H1 (cell line): ENCODE measurements at regions not wholly inside any gene's neighbourhood (a gene's known extent, or its start where the extent isn't known, plus 50 kb on each side); places are given as distances from the start of the nearest gene placed in this dataset.

Source experiments
- CTCF ChIA-PET: fragments of 300-600 bp; sonication (Branson Sonifier 250); formaldehyde crosslinking; loops from one replicate; lab custom pipeline; 2021; ENCODE audit not compliant: partially characterized antibody; lab: Charles Lee
- POLR2A ChIA-PET: fragments of 300-600 bp; sonication (Branson Sonifier 250); formaldehyde crosslinking; loops from one replicate; lab custom pipeline; 2021; ENCODE audit warnings: inconsistent platforms; ENCODE audit not compliant: partially characterized antibody; lab: Charles Lee
- DNase-seq, 2 experiments: peaks; one replicate each; pipeline versions ENCODE4 v3.0.0 to v3.0.0-alpha.2; 2010 to 2022; ENCODE audit warnings: low spot score in 2 of 2, low read depth in 1 of 2, mixed read lengths in 1 of 2
- FAIRE-seq: peaks from 2 replicates; lab custom pipeline; 2011; peaks lifted over from hg19 to GRCh38; lab: Jason Lieb, UNC
- H2AFZ ChIP-seq: 2 replicates; pipeline ENCODE4 v1.8.1; 2012; ENCODE audit warnings: low read length, inconsistent platforms
- H2AK5ac ChIP-seq: 2 replicates; pipeline ENCODE4 v1.6.1; 2013; ENCODE audit warnings: low read depth, low read length
- H2BK120ac ChIP-seq: replicated peaks from 2 replicates; pipeline ENCODE3; 2013; ENCODE audit warnings: low read depth, low read length, inconsistent platforms
- H2BK12ac ChIP-seq: 2 replicates; pipeline ENCODE4 v1.6.1; 2013; ENCODE audit warnings: low read depth, low read length
- H2BK15ac ChIP-seq: 2 replicates; pipeline ENCODE4 v1.6.1; 2013; ENCODE audit warnings: low read length
- H2BK20ac ChIP-seq: 2 replicates; pipeline ENCODE4 v1.6.1; 2013; ENCODE audit warnings: low read length
- H2BK5ac ChIP-seq: 2 replicates; pipeline ENCODE4 v1.6.1; 2013; ENCODE audit warnings: low read depth, low read length
- H3K14ac ChIP-seq: 2 replicates; pipeline ENCODE4 v1.6.1; 2013; ENCODE audit warnings: inconsistent platforms; ENCODE audit not compliant: insufficient read length
- H3K18ac ChIP-seq: 2 replicates; pipeline ENCODE4 v1.6.1; 2013; ENCODE audit warnings: low read length; ENCODE audit errors: extremely low read depth
- H3K23ac ChIP-seq: 2 replicates; pipeline ENCODE4 v1.6.1; 2013; ENCODE audit warnings: inconsistent platforms; ENCODE audit not compliant: insufficient read length
- H3K23me2 ChIP-seq: 2 replicates; pipeline ENCODE4 v1.6.1; 2013; ENCODE audit warnings: low read depth, low read length
- H3K27ac ChIP-seq: 2 replicates; pipeline ENCODE4 v1.6.1; 2011; ENCODE audit warnings: low read depth, low read length, inconsistent platforms
- H3K27me3 ChIP-seq, 4 experiments: replicated peaks in 1 of 4; 1 replicate in 1 of 4; 2 replicates in 3 of 4; pipeline versions ENCODE4 v1.6.1 to v1.8.1; 2011 to 2013; ENCODE audit warnings: low read length in 3 of 4, mild to moderate bottlenecking in 3 of 4, inconsistent platforms in 2 of 4, mixed read lengths in 2 of 4, moderate library complexity in 1 of 4; ENCODE audit not compliant: control insufficient read depth in 3 of 4, insufficient read depth in 3 of 4; ENCODE audit errors: extremely low read depth in 1 of 4
- H3K36me3 ChIP-seq, 4 experiments: 2 replicates each; pipeline versions ENCODE4 v1.6.1 to v1.8.1; 2011 to 2013; ENCODE audit warnings: mild to moderate bottlenecking in 4 of 4, low read length in 3 of 4, moderate library complexity in 2 of 4, control low read depth in 1 of 4, inconsistent platforms in 1 of 4; ENCODE audit not compliant: insufficient read depth in 4 of 4, control insufficient read depth in 2 of 4
- H3K4ac ChIP-seq: replicated peaks from 2 replicates; pipeline ENCODE3; 2013; ENCODE audit warnings: low read length, low read depth, mixed read lengths, inconsistent platforms; ENCODE audit not compliant: insufficient read length
- H3K4me1 ChIP-seq, 4 experiments: replicated peaks in 1 of 4; 1 replicate in 1 of 4; 2 replicates in 3 of 4; pipeline versions ENCODE4 v1.6.1 to v1.8.1; 2011 to 2013; ENCODE audit warnings: low read length in 3 of 4, inconsistent platforms in 2 of 4, mixed read lengths in 1 of 4; ENCODE audit not compliant: insufficient read depth in 4 of 4, control insufficient read depth in 3 of 4
- H3K4me2 ChIP-seq, 2 experiments: 2 replicates each; pipeline versions ENCODE4 v1.6.1 to v1.8.1; 2011 to 2013; ENCODE audit warnings: low read depth in 2 of 2, low read length in 2 of 2, control low read depth in 1 of 2, inconsistent platforms in 1 of 2, mild to moderate bottlenecking in 1 of 2; ENCODE audit not compliant: insufficient read depth in 1 of 2
- H3K4me3 ChIP-seq, 4 experiments: fragments of 200-600, 300-600 bp in 1 of 4; sonication (generic), shearing (Covaris generic), sonication (Bioruptor Twin) in 1 of 4; 2 replicates each; pipeline versions ENCODE4 v1.5.1 to v1.8.1; 2011 to 2016; ENCODE audit warnings: low read length in 4 of 4, low read depth in 3 of 4, control low read depth in 2 of 4, inconsistent platforms in 2 of 4, mild to moderate bottlenecking in 2 of 4, mixed read lengths in 1 of 4, moderate library complexity in 1 of 4; ENCODE audit not compliant: insufficient read depth in 2 of 4; ENCODE audit errors: extremely low read depth in 1 of 4
- H3K56ac ChIP-seq: replicated peaks from 2 replicates; pipeline ENCODE3; 2013; ENCODE audit warnings: low read depth, mild to moderate bottlenecking, mixed read lengths, low read length, inconsistent platforms; ENCODE audit not compliant: insufficient read length
- H3K79me1 ChIP-seq: 2 replicates; pipeline ENCODE4 v1.6.1; 2013; ENCODE audit warnings: low read depth, low read length, control low read depth
- H3K79me2 ChIP-seq, 2 experiments: 2 replicates each; pipeline versions ENCODE4 v1.6.1 to v1.8.1; 2012 to 2013; ENCODE audit warnings: low read length in 2 of 2, mild to moderate bottlenecking in 2 of 2, inconsistent platforms in 1 of 2; ENCODE audit not compliant: insufficient read depth in 2 of 2, control insufficient read depth in 1 of 2
- H3K9ac ChIP-seq, 4 experiments: replicated peaks in 1 of 4; 1 replicate in 1 of 4; 2 replicates in 3 of 4; pipeline versions ENCODE4 v1.6.1 to v1.8.1; 2011 to 2013; ENCODE audit warnings: low read depth in 3 of 4, low read length in 3 of 4, control low read depth in 2 of 4, mild to moderate bottlenecking in 2 of 4, moderate library complexity in 2 of 4, inconsistent platforms in 1 of 4; ENCODE audit errors: extremely low read depth in 1 of 4
- H3K9me3 ChIP-seq, 2 experiments: 2 replicates each; pipeline versions ENCODE4 v1.6.1 to v1.8.1; 2012 to 2013; ENCODE audit warnings: mild to moderate bottlenecking in 2 of 2, moderate library complexity in 2 of 2, control low read depth in 1 of 2, inconsistent platforms in 1 of 2, low read depth in 1 of 2, low read length in 1 of 2, mixed read lengths in 1 of 2; ENCODE audit not compliant: insufficient read depth in 2 of 2
- H4K20me1 ChIP-seq, 2 experiments: replicated peaks in 1 of 2; 2 replicates each; pipeline versions ENCODE3 to v1.8.1; 2011 to 2013; ENCODE audit warnings: inconsistent platforms in 2 of 2, low read length in 2 of 2, mild to moderate bottlenecking in 1 of 2; ENCODE audit not compliant: insufficient read depth in 2 of 2, control insufficient read depth in 1 of 2
- H4K5ac ChIP-seq: 2 replicates; pipeline ENCODE4 v1.6.1; 2013; ENCODE audit warnings: low read length, low read depth, mixed read lengths, inconsistent platforms; ENCODE audit not compliant: insufficient read length
- H4K8ac ChIP-seq: 2 replicates; pipeline ENCODE4 v1.8.0; 2013; ENCODE audit warnings: mild to moderate bottlenecking, moderate library complexity, low read length, inconsistent platforms; ENCODE audit not compliant: insufficient read depth; ENCODE audit errors: extremely low read depth
- H4K91ac ChIP-seq: replicated peaks from 2 replicates; pipeline ENCODE3; 2013; ENCODE audit warnings: low read length, mixed read lengths, inconsistent platforms; ENCODE audit not compliant: insufficient read length
- BRCA1 ChIP-seq: IDR thresholded peaks from 2 replicates; pipeline ENCODE4 v1.6.1; 2012; ENCODE audit warnings: low read depth, low read length, improper control_type of control experiment
- CBX5 ChIP-seq: fragments of 300-800, 300-1000 bp; sonication (generic); IDR thresholded peaks from 2 replicates; pipeline ENCODE4 v1.7.1; 2016; ENCODE audit warnings: antibody characterized with exemption, low read length, low read depth
- HDAC6 ChIP-seq: IDR thresholded peaks from one replicate; pipeline ENCODE4 v1.7.1; 2012; ENCODE audit warnings: low read depth, mild to moderate bottlenecking, inconsistent platforms, low read length, moderate library complexity
- KDM5A ChIP-seq: fragments of 200-600 bp; IDR thresholded peaks from 2 replicates; pipeline ENCODE4 v1.7.1; 2012; ENCODE audit warnings: mild to moderate bottlenecking, low read length, inconsistent platforms, mixed read lengths
- NANOG ChIP-seq: IDR thresholded peaks from 2 replicates; pipeline ENCODE4 v1.6.1; 2011; ENCODE audit warnings: low read length, low read depth, mild to moderate bottlenecking, inconsistent platforms; ENCODE audit not compliant: insufficient read depth, poor library complexity, severe bottlenecking
- RFX5 ChIP-seq: IDR thresholded peaks from 2 replicates; pipeline ENCODE4 v1.6.1; 2011; ENCODE audit warnings: low read depth, low read length, improper control_type of control experiment, borderline replicate concordance
- SIRT6 ChIP-seq: IDR thresholded peaks from one replicate; pipeline ENCODE4 v1.7.1; 2012; ENCODE audit warnings: low read length, inconsistent platforms
- TCF12 ChIP-seq: IDR thresholded peaks from 2 replicates; pipeline ENCODE4 v1.6.1; 2011; ENCODE audit warnings: low read depth, mild to moderate bottlenecking, low read length
- WGBS, 2 experiments: shearing (Covaris generic) in 1 of 2; methylation state at CpG; one replicate each; pipeline versions ENCODE4 v1.1.6 to v1.1.7; 2013 to 2015; ENCODE audit warnings: low lambda C conversion rate in 2 of 2, mixed read lengths in 2 of 2, inconsistent platforms in 1 of 2, low coverage in 1 of 2, missing lambda C conversion rate in 1 of 2; ENCODE audit not compliant: insufficient replicate concordance in 2 of 2, insufficient coverage in 1 of 2, insufficient read length in 1 of 2; ENCODE audit errors: extremely low coverage in 1 of 2, missing lambda C conversion rate in 1 of 2; 5-methylcytosine and 5-hydroxymethylcytosine counted together

DNA sequence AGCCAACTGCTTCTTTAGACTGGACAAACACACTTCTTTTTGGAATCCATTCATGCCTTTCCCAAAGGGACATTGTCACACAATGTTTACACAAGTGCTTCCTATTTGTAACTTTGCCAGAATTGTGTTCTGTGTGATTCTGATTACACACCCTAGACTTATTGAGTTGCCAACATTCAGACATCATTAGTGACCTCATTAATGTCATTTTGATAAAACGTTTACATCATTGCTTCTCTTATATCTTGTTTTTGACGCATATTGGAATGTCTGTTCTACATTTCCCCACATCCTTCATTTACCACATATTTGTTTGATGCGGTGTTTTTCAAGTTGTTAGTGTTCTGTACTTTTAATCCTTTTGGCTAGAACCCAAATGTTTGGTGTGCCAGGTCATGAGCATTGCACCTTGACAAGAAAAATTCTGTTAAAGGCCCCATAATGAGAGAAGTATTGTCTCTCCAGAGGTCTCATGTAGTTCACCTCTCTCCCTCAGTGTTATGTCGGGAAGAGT, 305.5 kb downstream of the AEBP2 start:
- Histone ChIP-seq H3K36me3 (no peaks in the 10 kb centered on the region), H2BK15ac (no peak overlapping the region), H2BK120ac (no peak overlapping the region), H2AK5ac (no peak overlapping the region)
- CTCF ChIA-PET = interaction anchor here (0.6 kb wide), 1 partner anchor 102 kb away, joined by 3 read pairs; no protein-coding TSS in a partner anchor
- WGBS, 2 experiments = 88% methylated on average over 4 of the region's 4 CpGs; no CpG with 5 or more reads in 1 of the 2 experiments
- TF ChIP-seq RFX5 (no peak), HDAC6 (no peak), SIRT6 (no peak), BRCA1 (no peak), NANOG (no peak), KDM5A (no peak), CBX5 (no peak), TCF12 (no peak)
- TF ChIP-seq, all 59 proteins: peak for 0
- H3K23me2 ChIP-seq = no peaks in the 10 kb centered on the region
- H4K5ac ChIP-seq = no peak overlapping the region
- H2BK5ac ChIP-seq = no peak overlapping the region
- POLR2A ChIA-PET = no interaction called here
- no peak overlapping the region for H3K27ac ChIP-seq
- no peaks in the 10 kb centered on the region for H3K79me2 ChIP-seq
- no peak overlapping the region for H3K23ac ChIP-seq
- H3K18ac ChIP-seq = no peak overlapping the region
- FAIRE-seq (no peak), DNase-seq (no peak)
- H3K4me1 ChIP-seq = no peaks in the 10 kb centered on the region
- no peak overlapping the region for H2BK12ac ChIP-seq
- no peak overlapping the region for H3K4me3 ChIP-seq
- H3K4ac ChIP-seq = no peak overlapping the region
- no peak overlapping the region for H4K8ac ChIP-seq
- H3K4me2 ChIP-seq = no peak overlapping the region
- H2AFZ ChIP-seq = no peak overlapping the region
- no peak overlapping the region for H3K14ac ChIP-seq
- no peaks in the 10 kb centered on the region for H3K79me1 ChIP-seq
- H3K9me3 ChIP-seq = no peaks in the 10 kb centered on the region
- no peak overlapping the region for H3K56ac ChIP-seq
- H3K27me3 ChIP-seq = no peaks in the 10 kb centered on the region
- no peaks in the 10 kb centered on the region for H4K20me1 ChIP-seq
- no peak overlapping the region for H4K91ac ChIP-seq
- H2BK20ac ChIP-seq = no peak overlapping the region
- H3K9ac ChIP-seq = no peak overlapping the region
